ENCODE measurements at regions not wholly inside any gene's neighbourhood (a gene's known extent, or its start where the extent isn't known, plus 50 kb on each side); places are given as distances from the start of the nearest gene placed in this dataset.

DNA sequence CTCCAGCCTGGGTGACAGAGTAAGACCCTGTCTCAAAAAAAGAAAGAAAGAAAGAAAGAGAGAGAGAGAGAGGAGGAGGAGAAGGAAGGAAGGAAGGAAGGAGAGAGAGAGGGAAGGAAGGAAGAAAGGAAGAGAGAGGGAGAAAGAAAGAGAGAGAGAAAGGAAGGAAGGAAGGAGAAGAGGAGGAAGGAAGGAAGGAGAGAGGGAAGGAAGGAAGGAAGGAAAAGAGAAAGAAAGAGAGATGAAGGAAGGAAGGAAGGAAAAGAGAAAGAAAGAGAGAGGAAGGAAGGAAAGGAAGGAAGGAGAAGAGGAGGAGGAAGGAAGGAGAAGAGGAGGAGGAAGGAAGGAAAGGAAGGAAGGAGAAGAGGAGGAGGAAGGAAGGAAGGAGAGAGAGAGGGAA lies 82.2 kb upstream of the ATP1B1 start:
- no peak overlapping the region for H3K4me3 ChIP-seq (ENCODE audit: control insufficient read depth, low read depth, low read length)
- DNase-seq (ENCODE audit: low read depth): no peak
- TF ChIP-seq, protein P1, sequence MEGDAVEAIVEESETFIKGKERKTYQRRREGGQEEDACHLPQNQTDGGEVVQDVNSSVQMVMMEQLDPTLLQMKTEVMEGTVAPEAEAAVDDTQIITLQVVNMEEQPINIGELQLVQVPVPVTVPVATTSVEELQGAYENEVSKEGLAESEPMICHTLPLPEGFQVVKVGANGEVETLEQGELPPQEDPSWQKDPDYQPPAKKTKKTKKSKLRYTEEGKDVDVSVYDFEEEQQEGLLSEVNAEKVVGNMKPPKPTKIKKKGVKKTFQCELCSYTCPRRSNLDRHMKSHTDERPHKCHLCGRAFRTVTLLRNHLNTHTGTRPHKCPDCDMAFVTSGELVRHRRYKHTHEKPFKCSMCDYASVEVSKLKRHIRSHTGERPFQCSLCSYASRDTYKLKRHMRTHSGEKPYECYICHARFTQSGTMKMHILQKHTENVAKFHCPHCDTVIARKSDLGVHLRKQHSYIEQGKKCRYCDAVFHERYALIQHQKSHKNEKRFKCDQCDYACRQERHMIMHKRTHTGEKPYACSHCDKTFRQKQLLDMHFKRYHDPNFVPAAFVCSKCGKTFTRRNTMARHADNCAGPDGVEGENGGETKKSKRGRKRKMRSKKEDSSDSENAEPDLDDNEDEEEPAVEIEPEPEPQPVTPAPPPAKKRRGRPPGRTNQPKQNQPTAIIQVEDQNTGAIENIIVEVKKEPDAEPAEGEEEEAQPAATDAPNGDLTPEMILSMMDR (conservative IDR thresholded peaks at IDR 0.05; ENCODE audit: control insufficient read depth, insufficient read depth, low read depth, low read length): no peak

DNA sequence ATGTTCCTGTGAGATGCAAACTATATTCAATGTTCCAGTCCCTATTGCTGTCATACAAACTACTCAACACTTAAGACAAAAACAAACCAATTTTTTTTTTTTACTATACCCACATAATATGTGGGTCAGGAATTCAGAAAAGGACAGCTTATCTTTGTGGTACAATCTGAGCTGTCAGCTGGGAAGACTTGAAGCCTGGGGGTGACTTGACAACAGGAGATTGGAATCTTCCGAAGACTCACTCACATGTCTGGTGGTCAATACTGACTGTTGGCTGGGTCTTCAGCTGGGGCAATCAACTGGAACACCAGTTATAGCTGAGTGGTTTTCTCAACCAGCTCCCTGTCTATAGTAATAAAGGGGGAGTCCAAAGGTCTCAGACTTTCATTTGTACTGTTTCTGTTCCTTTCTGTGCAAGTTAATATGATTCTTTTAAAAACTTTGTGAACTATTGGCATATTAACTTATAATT lies 81.7 kb upstream of the ATP1B1 start:
- TF ChIP-seq, protein P1 (conservative IDR thresholded peaks at IDR 0.05; ENCODE audit: control insufficient read depth, insufficient read depth, low read depth, low read length): no peak
- DNase-seq (ENCODE audit: low read depth): no peak

DNA sequence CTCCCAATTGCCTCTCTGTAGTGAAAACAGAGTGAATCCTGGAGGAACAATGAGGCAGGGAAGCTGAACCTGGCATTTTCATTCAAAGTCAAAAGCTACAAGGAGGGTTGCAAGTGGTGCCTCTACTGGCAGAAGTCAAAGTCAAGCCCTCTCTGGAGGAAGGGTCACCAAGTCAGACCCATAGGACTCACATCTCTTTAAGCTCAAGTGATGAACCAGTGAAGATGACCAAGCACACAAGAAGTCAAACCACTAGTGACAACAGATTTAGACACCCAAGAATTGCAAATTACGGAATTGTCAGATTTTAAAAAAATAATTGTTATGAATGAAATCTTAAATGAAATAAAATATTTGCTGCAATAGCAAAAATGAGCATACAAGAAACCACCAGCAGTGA lies 81.1 kb upstream of the ATP1B1 start:
- DNase-seq (ENCODE audit: low read depth): no peak
- H3K4me3 ChIP-seq (ENCODE audit: control insufficient read depth, low read depth, low read length): no peak overlapping the region
- TF ChIP-seq, protein P1 (conservative IDR thresholded peaks at IDR 0.05; ENCODE audit: control insufficient read depth, insufficient read depth, low read depth, low read length): no peak

More for the DNA sequence above, 81.7 kb upstream of the ATP1B1 start:
- H3K4me3 ChIP-seq (ENCODE audit: control insufficient read depth, low read depth, low read length): no peak overlapping the region

DNA sequence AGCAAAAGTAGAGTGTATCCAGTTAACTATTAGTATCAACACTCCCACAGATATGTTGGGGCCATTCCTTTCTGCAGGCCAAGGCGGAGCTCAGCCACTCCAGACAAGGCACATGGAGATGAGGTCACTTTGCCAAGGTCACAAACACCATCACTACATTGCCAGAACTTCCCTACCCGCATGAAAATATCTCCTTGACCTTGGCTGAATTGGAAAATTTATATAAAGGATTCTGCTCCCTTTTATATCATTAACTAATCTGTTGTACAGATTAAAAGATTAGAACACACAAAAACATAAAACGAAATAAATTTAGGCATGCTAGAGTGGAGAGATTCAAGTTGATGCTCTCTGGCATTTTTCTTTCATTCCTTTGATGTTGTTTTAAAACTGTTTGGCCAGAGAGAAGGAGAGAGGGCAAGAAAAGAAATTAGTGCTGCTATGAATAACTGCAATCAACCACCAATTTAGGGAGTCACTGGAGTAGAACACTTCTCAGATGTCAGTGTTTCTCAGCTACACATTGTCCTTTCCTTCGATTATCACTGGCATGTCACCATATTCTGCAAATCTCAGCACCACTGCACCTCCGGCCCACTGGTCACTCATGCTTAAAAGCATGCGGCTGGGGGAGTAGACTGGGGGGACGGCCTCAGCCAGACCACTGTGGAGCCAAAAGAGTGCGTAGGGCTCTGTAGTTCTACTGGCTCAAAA lies 78.7 kb upstream of the ATP1B1 start:
- DNase-seq (ENCODE audit: low read depth): no peak
- TF ChIP-seq, protein P1 (conservative IDR thresholded peaks at IDR 0.05; ENCODE audit: control insufficient read depth, insufficient read depth, low read depth, low read length): no peak
- H3K4me3 ChIP-seq (ENCODE audit: control insufficient read depth, low read depth, low read length): no peak overlapping the region

DNA sequence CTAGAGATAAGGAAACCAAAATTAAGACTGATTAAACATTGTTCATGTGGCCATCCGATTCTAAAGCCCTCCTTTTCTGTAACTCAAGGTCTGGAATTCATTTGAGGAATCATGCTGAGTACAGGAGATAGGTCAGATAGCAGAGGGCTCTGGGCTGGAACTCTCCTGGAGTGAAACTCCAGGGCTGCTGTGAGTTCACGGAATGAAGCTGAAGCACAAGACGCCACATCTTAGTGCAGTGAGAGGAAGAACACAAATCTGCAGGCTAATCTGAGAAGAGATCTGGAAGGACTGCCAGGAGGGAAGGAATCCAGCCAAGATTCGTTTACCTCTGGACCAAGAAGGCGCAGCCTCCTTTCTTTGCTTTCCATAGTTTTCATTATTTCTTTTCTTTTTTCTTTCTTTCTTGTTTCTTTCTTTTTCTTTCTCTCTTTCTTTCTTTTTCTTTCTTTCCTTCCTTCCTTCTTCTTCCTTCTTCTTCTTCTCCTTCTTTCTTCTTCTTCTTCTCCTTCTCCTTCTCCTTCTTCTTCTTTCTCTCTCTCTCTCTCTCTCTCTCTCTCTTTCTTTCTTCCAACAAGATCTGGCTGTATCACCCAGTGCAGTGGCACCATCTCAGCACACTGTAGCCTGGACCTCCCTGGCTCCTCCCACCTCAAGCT lies 74.8 kb upstream of the ATP1B1 start:
- no peak overlapping the region for H3K4me3 ChIP-seq (ENCODE audit: control insufficient read depth, low read depth, low read length)
- TF ChIP-seq, protein P1 (conservative IDR thresholded peaks at IDR 0.05; ENCODE audit: control insufficient read depth, insufficient read depth, low read depth, low read length): no peak
- peak; percentile 3 for DNase-seq (ENCODE audit: low read depth)

DNA sequence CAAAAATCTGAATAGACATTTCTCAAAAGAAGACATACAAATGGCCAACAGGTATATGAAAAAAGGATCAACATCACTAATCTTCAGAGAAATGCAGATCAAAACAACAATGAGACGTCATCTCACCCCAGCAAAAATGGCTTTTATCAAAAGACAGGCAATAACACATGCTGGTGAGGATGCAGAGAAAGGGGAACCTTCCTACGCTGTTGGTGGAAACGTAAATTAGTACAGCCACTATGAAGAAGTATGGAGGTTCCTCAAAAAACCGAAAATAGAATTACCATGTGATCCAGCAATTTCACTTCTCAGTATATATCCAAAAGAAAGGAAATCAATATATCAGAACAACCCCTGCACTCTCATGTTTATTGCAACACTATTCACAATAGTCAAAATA lies 65.1 kb upstream of the ATP1B1 start:
- no peak for DNase-seq (ENCODE audit: low read depth)
- no peak overlapping the region for H3K4me3 ChIP-seq (ENCODE audit: control insufficient read depth, low read depth, low read length)
- TF ChIP-seq, protein P1 (conservative IDR thresholded peaks at IDR 0.05; ENCODE audit: control insufficient read depth, insufficient read depth, low read depth, low read length): no peak
